Testis (tissue), 2 donors: ENCODE measurements at regions not wholly inside any gene's neighbourhood (a gene's known extent, or its start where the extent isn't known, plus 50 kb on each side); places are given as distances from the start of the nearest gene placed in this dataset.

Source experiments
- CTCF ChIP-seq, 3 experiments: fragments of 450-650 bp in 2 of 3; fragments of 200-600 bp in 1 of 3; sonication (generic) in 1 of 3; IDR thresholded peaks; one replicate each; pipeline ENCODE4 v1.5.1; 2016 to 2019; ENCODE audit warnings: antibody characterized with exemption in 3 of 3, mild to moderate bottlenecking in 2 of 3, moderate library complexity in 1 of 3
- POLR2A ChIP-seq: fragments of 450-650 bp; IDR thresholded peaks from one replicate; pipeline ENCODE4 v1.6.1; 2017; ENCODE audit warnings: antibody characterized with exemption, mild to moderate bottlenecking, moderate library complexity

GRCh38 chr18:61155586-61155985 is 177.6 kb upstream of the CDH20 start:
- TF ChIP-seq POLR2A: no peak
- no peak for TF ChIP-seq CTCF (IDR thresholded peaks at IDR 0.05)
